Activated naive CD8-positive, alpha-beta T cell treated with anti-CD3 and anti-CD28 coated beads, Interleukin-2, amount 50 U/mL, for 24 hours (primary cell): ENCODE measurements at regions not wholly inside any gene's neighbourhood (a gene's known extent, or its start where the extent isn't known, plus 50 kb on each side); places are given as distances from the start of the nearest gene placed in this dataset.
"Not testable (repeated sequence)": the region's sequence is repeated elsewhere in the genome, so short reads cannot be mapped to it uniquely, and the experiment has no call there.

ENCODE experiments used
- ATAC-seq: fragments of 150-1000 bp; cut with Tn5 transposase; one replicate; pipeline ENCODE4 v1.10.0; 2021
- DNase-seq: peaks from one replicate; pipeline ENCODE4 v3.0.0; 2021
- H3K27ac Mint-ChIP-seq: one replicate; pipeline ENCODE4 v1.8.0; 2021; ENCODE audit warnings: mild to moderate bottlenecking, mixed read lengths
- H3K27me3 Mint-ChIP-seq: one replicate; pipeline ENCODE4 v1.8.0; 2021; ENCODE audit warnings: mixed read lengths
- H3K36me3 Mint-ChIP-seq: one replicate; pipeline ENCODE4 v1.8.0; 2021; ENCODE audit warnings: low read depth, mixed read lengths
- H3K4me1 Mint-ChIP-seq: one replicate; pipeline ENCODE4 v1.8.0; 2021; ENCODE audit warnings: mixed read lengths
- H3K4me3 Mint-ChIP-seq: one replicate; pipeline ENCODE4 v1.8.0; 2021; ENCODE audit warnings: mild to moderate bottlenecking, moderate library complexity, mixed read lengths
- H3K9me3 Mint-ChIP-seq: one replicate; pipeline ENCODE4 v1.8.0; 2021; ENCODE audit warnings: mixed read lengths

DNA sequence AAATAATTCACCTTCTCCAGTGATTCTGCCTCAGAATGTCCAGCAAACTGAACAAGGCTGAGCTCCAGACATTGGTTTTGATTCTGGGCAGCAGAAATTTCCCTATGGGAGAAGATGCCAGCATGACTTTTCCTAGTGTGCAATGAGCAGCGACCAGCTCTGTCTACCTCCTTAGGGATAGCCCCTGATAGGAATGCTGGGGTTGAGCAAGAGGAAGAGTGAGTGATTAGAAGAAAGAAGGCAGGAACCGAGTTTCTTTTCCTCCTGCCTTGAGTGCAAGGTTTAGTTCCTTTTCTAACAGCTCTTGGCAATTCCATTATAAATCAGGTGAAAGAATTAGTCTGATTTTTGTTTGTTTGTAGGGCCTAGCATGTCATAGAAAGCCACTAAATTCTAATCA, 379.0 kb downstream of the DAD1 start:
- H3K36me3 Mint-ChIP-seq: no peaks in the 10 kb centered on the region
- no peak overlapping the region for H3K4me3 Mint-ChIP-seq
- DNase-seq: no peak
- H3K9me3 Mint-ChIP-seq: no peaks in the 10 kb centered on the region
- H3K4me1 Mint-ChIP-seq: no peaks in the 10 kb centered on the region
- H3K27me3 Mint-ChIP-seq: no peaks in the 10 kb centered on the region
- H3K27ac Mint-ChIP-seq: no peak overlapping the region
- no peak for ATAC-seq

DNA sequence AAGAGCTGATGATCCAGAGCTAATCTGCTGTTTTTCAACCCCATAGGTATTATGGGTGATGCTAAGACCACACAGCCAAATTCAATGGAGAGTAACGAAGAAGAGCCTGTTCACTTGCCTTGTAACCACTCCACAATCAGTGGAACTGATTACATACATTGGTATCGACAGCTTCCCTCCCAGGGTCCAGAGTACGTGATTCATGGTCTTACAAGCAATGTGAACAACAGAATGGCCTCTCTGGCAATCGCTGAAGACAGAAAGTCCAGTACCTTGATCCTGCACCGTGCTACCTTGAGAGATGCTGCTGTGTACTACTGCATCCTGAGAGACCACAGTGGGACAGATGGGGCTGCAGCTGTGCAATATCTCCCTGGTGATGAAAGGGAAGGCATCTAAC, 386.0 kb downstream of the DAD1 start:
- H3K27ac Mint-ChIP-seq: no peak overlapping the region
- DNase-seq (no peak), ATAC-seq (no peak)
- H3K4me3 Mint-ChIP-seq: peak overlapping the region; percentile 74
- H3K9me3 Mint-ChIP-seq: no peaks in the 10 kb centered on the region
- no peaks in the 10 kb centered on the region for H3K27me3 Mint-ChIP-seq
- no peaks in the 10 kb centered on the region for H3K36me3 Mint-ChIP-seq
- H3K4me1 Mint-ChIP-seq: peaks cover 7% of the 10 kb centered on the region

DNA sequence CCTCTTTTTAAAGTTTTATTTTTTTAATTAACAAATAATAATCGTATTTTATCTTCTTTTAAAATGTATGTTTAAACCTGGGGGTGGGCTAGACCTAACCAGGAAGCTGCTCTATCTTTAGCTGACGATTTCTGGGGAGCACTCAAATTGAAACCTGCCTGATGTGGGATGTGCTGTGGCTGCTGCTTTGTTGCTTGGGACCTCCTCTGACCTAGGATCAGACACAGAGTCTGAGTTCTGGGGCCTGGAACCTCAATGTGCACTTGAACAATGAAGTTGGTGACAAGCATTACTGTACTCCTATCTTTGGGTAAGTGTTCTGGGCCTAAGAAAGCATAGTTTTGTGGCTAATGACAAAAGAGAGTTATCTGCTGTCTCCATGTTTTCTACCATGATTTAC, 386.7 kb downstream of the DAD1 start:
- no peaks in the 10 kb centered on the region for H3K9me3 Mint-ChIP-seq
- H3K4me1 Mint-ChIP-seq: peaks cover 11% of the 10 kb centered on the region
- H3K4me3 Mint-ChIP-seq: peak overlapping the region; percentile 74
- no peaks in the 10 kb centered on the region for H3K27me3 Mint-ChIP-seq
- H3K27ac Mint-ChIP-seq: peak overlapping the region; percentile 65
- ATAC-seq: no peak
- H3K36me3 Mint-ChIP-seq: no peaks in the 10 kb centered on the region
- DNase-seq: no peak

DNA sequence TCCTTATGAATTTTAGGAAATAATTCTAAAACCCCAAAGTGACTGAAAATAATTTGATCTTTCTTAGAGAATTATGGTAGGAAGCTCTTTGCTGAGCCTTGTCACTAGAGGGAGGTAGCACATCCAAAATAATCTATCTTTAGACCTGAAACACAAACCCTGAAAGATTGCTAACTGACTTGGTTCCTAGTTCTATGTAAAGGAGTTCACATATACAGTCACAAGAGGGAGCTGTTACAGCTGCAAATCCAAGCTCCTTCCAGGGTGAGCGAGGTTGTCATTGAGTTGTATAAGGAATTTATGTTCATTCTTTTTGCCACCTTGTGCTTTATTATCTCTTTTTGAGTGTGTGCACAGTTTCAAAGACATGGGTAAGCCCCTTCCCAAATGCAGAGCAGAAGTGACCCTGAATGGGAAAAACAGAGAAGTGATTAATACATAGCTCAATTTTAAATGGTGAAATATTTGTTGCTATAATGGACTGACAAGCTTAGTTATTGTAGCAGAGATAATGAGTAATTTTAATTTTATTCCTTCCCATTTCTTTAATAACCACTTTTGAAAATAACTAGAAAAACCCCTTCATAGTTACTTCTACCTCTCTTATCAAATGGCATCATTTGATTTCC, 387.9 kb downstream of the DAD1 start:
- H3K9me3 Mint-ChIP-seq: no peaks in the 10 kb centered on the region
- no peak overlapping the region for H3K4me3 Mint-ChIP-seq
- peaks cover 11% of the 10 kb centered on the region for H3K4me1 Mint-ChIP-seq
- no peaks in the 10 kb centered on the region for H3K27me3 Mint-ChIP-seq
- ATAC-seq: no peak
- H3K27ac Mint-ChIP-seq: no peak overlapping the region
- DNase-seq: no peak
- H3K36me3 Mint-ChIP-seq: no peaks in the 10 kb centered on the region

GRCh38 chr14:22200131-22200530, 388.9 kb downstream of the DAD1 start:
- H3K4me1 Mint-ChIP-seq: peaks cover 11% of the 10 kb centered on the region
- not testable (repeated sequence) for H3K4me3 Mint-ChIP-seq, DNase-seq, H3K36me3 Mint-ChIP-seq, H3K9me3 Mint-ChIP-seq, H3K27me3 Mint-ChIP-seq, ATAC-seq, H3K27ac Mint-ChIP-seq

DNA sequence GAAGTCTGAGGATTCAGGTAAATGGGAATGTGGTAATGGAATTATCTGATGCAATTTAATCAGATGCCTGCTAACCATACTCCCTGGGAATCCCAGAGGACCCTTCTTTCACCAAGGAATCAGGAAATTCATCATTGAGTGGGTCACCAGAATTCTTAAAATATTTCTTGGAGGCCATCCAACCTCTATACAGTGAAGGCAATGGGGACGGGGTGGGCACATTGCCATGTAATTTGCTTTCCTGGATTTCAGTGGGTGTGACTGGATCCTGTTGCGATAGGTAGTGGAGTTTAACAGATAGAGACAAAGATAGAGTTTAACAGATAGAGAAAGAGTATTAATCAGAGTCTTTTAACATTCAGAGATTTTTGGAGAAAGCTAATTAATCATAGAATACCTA, 394.4 kb downstream of the DAD1 start:
- Mint-ChIP-seq H3K27ac (no peak overlapping the region), H3K27me3 (no peaks in the 10 kb centered on the region), H3K36me3 (no peaks in the 10 kb centered on the region), H3K4me1 (peaks cover 4% of the 10 kb centered on the region), H3K4me3 (no peak overlapping the region), H3K9me3 (no peaks in the 10 kb centered on the region)
- no peak for ATAC-seq
- no peak for DNase-seq

GRCh38 chr14:22190411-22191191, 398.4 kb downstream of the DAD1 start:
- H3K36me3 Mint-ChIP-seq: no peaks in the 10 kb centered on the region
- no peak for ATAC-seq
- no peaks in the 10 kb centered on the region for H3K27me3 Mint-ChIP-seq
- H3K4me1 Mint-ChIP-seq: no peaks in the 10 kb centered on the region
- no peaks in the 10 kb centered on the region for H3K9me3 Mint-ChIP-seq
- no peak overlapping the region for H3K4me3 Mint-ChIP-seq
- no peak overlapping the region for H3K27ac Mint-ChIP-seq
- DNase-seq: no peak

DNA sequence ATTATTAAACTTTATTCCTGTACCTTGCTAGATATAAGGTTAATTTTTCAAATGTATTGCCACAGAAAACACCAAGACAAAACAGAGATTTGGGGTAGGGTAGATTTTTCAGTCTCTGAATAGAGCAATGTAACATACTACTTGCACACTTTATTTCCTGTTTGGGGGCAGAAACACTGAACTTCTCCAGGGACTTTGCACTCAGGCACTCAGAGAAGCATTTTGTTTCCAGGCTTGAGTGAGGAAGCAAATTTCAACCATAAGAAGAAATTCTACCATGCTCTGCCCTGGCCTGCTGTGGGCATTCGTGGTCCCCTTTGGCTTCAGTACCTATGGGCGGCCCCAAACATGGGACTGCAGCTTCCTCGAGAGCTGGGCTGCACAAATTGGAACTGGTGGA, 399.1 kb downstream of the DAD1 start:
- Mint-ChIP-seq H3K4me1 (no peaks in the 10 kb centered on the region), H3K4me3 (no peak overlapping the region), H3K36me3 (no peaks in the 10 kb centered on the region), H3K27me3 (no peaks in the 10 kb centered on the region), H3K27ac (no peak overlapping the region), H3K9me3 (no peaks in the 10 kb centered on the region)
- ATAC-seq: no peak
- no peak for DNase-seq

DNA sequence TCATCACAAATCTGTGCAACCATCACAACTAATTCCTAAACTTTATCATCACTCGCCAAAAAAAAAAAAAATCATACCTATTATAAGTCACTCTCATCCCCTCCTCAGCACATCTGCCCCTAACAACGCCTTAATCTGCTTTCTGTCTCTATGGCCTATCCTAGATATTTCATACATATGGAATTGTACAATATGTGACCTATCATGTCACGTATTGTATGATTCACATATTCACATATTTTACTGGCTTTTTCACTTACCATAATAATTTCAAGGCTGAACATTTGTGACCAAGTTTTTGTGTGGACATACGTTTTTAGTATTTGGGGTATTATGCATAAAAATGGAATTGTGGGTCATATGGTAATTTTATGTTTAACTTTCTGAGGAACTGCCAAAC, 400.7 kb downstream of the DAD1 start:
- H3K9me3 Mint-ChIP-seq: no peaks in the 10 kb centered on the region
- H3K36me3 Mint-ChIP-seq: no peaks in the 10 kb centered on the region
- H3K27me3 Mint-ChIP-seq: no peaks in the 10 kb centered on the region
- no peak overlapping the region for H3K27ac Mint-ChIP-seq
- no peaks in the 10 kb centered on the region for H3K4me1 Mint-ChIP-seq
- no peak for ATAC-seq
- DNase-seq: no peak
- no peak overlapping the region for H3K4me3 Mint-ChIP-seq

GRCh38 chr14:22185789-22186188, 403.2 kb downstream of the DAD1 start:
- no peaks in the 10 kb centered on the region for H3K36me3 Mint-ChIP-seq
- no peaks in the 10 kb centered on the region for H3K4me1 Mint-ChIP-seq
- H3K27me3 Mint-ChIP-seq: no peaks in the 10 kb centered on the region
- no peaks in the 10 kb centered on the region for H3K9me3 Mint-ChIP-seq
- no peak for ATAC-seq
- no peak for DNase-seq
- H3K4me3 Mint-ChIP-seq: no peak overlapping the region
- H3K27ac Mint-ChIP-seq: no peak overlapping the region

DNA sequence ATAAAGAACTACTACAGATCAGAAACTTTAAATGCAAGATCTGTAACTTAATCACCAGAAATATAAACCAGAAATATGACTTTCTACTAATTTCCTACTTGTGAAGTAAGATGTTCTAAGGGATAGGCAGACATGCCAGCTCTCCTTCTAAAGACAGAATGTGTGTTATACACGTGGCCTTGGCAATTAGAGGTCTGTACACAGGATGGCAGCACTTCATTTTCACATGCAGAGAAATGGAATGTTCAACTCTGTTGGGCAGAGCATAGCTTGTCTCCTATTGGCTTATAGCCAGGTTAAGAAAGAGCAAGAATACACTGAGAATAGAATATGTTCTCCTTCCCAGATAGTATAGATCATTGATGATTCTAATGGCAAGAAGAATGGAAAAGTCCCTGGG, 403.8 kb downstream of the DAD1 start:
- Mint-ChIP-seq H3K36me3 (no peaks in the 10 kb centered on the region), H3K27ac (no peak overlapping the region), H3K4me1 (no peaks in the 10 kb centered on the region), H3K27me3 (no peaks in the 10 kb centered on the region), H3K4me3 (no peak overlapping the region), H3K9me3 (no peaks in the 10 kb centered on the region)
- ATAC-seq: no peak
- no peak for DNase-seq

- ATAC-seq (no peak), DNase-seq (no peak)
- Mint-ChIP-seq H3K4me3 (no peak overlapping the region), H3K9me3 (no peaks in the 10 kb centered on the region), H3K27ac (no peak overlapping the region), H3K36me3 (no peaks in the 10 kb centered on the region), H3K4me1 (no peaks in the 10 kb centered on the region), H3K27me3 (no peaks in the 10 kb centered on the region)
Measured at GRCh38 chr14:22184830-22185168, 404.2 kb downstream of the DAD1 start.

DNA sequence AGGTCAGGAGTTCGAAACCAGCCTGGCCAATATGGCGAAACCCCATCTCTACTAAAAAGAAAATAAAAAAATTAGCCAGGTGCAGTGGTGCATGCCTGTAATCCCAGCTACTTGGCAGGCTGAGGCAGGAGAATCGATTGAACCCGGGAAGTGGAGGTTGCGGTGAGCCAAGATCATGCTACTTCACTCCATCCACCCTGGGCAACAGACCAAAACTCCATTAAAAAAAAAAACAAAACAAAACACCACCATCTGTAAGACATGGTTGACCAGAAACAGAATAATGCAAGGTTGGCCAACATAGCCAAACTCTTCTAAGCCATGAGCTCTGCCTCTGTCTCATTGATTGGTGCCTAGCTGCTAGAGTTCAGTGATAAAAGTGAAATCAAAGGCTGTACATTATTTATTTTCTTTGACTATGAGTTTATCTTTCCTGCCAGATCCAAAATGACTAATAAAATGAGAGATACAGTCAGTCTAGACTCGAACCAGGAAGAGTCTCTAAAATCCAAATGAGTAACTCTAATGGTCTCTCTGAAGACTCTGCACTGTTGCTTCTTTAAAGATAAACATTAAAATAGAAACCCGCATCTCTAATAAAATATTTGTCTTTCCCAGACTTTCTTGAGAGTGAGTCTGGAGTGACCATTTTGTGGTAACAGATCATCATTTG, 404.7 kb downstream of the DAD1 start:
- Mint-ChIP-seq H3K4me3 (no peak overlapping the region), H3K27me3 (no peaks in the 10 kb centered on the region), H3K9me3 (no peaks in the 10 kb centered on the region), H3K27ac (no peak overlapping the region), H3K36me3 (no peaks in the 10 kb centered on the region), H3K4me1 (no peaks in the 10 kb centered on the region)
- no peak for DNase-seq
- no peak for ATAC-seq

DNA sequence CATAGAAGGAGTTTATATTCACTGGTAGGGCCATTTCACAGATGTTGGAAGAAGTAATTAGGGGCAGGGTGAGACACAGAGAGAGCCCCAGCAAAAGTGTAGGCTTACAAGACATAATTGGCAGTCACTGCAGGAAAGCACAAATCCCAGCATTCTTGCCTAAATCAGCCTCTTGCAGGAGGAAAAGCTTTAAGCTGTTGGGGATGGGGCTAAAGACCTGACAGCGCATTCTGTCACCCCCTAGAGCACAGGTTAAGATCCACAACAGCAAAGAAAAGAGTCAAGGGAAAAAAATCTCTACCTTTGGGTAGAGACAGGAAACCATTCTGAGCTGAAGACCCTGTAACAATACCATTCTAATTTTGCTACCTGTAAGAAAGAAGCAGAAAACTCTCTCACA, 409.0 kb downstream of the DAD1 start:
- Mint-ChIP-seq H3K4me1 (peaks cover 18% of the 10 kb centered on the region), H3K27me3 (peaks cover 4% of the 10 kb centered on the region), H3K9me3 (no peaks in the 10 kb centered on the region), H3K27ac (no peak overlapping the region), H3K4me3 (no peak overlapping the region), H3K36me3 (no peaks in the 10 kb centered on the region)
- DNase-seq (no peak), ATAC-seq (no peak)

DNA sequence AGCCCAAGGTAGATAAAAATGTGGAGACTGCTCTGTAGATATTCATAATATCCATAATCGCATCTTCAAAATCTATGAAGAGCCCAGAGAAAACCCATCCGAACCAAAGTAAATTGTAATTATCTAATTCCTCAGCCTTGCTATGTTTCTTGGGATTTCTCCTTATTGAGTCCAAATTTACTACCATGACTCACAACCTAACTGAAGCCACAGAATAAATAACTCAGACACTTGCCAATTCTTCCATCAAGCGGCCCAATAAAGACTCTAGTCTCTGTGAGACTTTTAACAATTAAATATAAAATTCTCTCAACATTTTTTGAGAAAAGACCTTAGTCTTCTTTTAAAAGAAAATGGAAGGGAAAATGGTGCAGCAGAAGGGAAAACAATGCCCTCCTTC, 409.8 kb downstream of the DAD1 start:
- ATAC-seq (no peak), DNase-seq (no peak)
- Mint-ChIP-seq H3K4me1 (peaks cover 18% of the 10 kb centered on the region), H3K4me3 (no peak overlapping the region), H3K27me3 (peaks cover 4% of the 10 kb centered on the region), H3K36me3 (no peaks in the 10 kb centered on the region), H3K27ac (no peak overlapping the region), H3K9me3 (no peaks in the 10 kb centered on the region)
